Sigmoid colon (tissue), 6 donors: ENCODE measurements at regions not wholly inside any gene's neighbourhood (a gene's known extent, or its start where the extent isn't known, plus 50 kb on each side); places are given as distances from the start of the nearest gene placed in this dataset.
"Not testable (repeated sequence)": the region's sequence is repeated elsewhere in the genome, so short reads cannot be mapped to it uniquely, and the experiment has no call there.

Experiments
- DNase-seq: peaks from one replicate; pipeline ENCODE4 v3.0.0-alpha.2; 2019
- H3K27ac ChIP-seq, 4 donors: fragments of 200-600 bp; sonication (generic); one replicate each; pipeline ENCODE4 v1.5.1; 2016 to 2019; ENCODE audit warnings: mild to moderate bottlenecking in 1 of 4
- H3K27me3 ChIP-seq, 3 donors: fragments of 200-600 bp; sonication (generic); one replicate each; pipeline ENCODE4 v1.5.1; 2019; ENCODE audit warnings: mild to moderate bottlenecking in 1 of 3
- H3K36me3 ChIP-seq, 4 donors: fragments of 200-600 bp; sonication (generic); one replicate each; pipeline ENCODE4 v1.5.1; 2016 to 2019
- H3K4me1 ChIP-seq, 4 donors: fragments of 200-600 bp; sonication (generic); one replicate each; pipeline ENCODE4 v1.5.1; 2017 to 2019
- H3K4me3 ChIP-seq, 4 donors: fragments of 200-600 bp; sonication (generic); one replicate each; pipeline ENCODE4 v1.5.1; 2017 to 2019; ENCODE audit warnings: mild to moderate bottlenecking in 2 of 4, moderate library complexity in 1 of 4
- H3K9me3 ChIP-seq, 4 donors: fragments of 200-600 bp in 3 of 4; sonication (generic) in 3 of 4; one replicate each; pipeline versions ENCODE4 v1.5.1 to v1.6.1; 2013 to 2019
- WGBS, 2 donors: extraction: QIAGEN DNeasy Blood & Tissue Kit; methylation state at CpG; one replicate each; pipeline ENCODE4 v1.1.7; 2013; 5-methylcytosine and 5-hydroxymethylcytosine counted together
- intact Hi-C: fragments of 100-400 bp; cut with DNase I; formaldehyde crosslinking; loops from one replicate; pipeline ENCODE4 v1.15.1; 2023
- donor health status: healthy with polysubstance abuse.
- donor health status: healthy.

GRCh38 chr21:6091335-6092027, 4429.9 kb upstream of the TPTE start:
- H3K9me3 ChIP-seq, intact Hi-C loops, H3K4me1 ChIP-seq, H3K27me3 ChIP-seq, H3K36me3 ChIP-seq, H3K4me3 ChIP-seq, DNase-seq, H3K27ac ChIP-seq: not testable (repeated sequence)
- WGBS, 2 donors = no CpG with 5 or more reads among the region's 36 CpGs

- intact Hi-C loops, H3K4me3 ChIP-seq, H3K27ac ChIP-seq, H3K27me3 ChIP-seq, H3K36me3 ChIP-seq, H3K9me3 ChIP-seq, H3K4me1 ChIP-seq: not testable (repeated sequence)
- WGBS, 2 donors = 90% methylated on average over 8 of the region's 13 CpGs; no CpG with 5 or more reads in 1 of the 2 donors
- DNase-seq = peak; percentile 21
Observed at GRCh38 chr21:6092401-6092800, 4429.0 kb upstream of the TPTE start.

DNA sequence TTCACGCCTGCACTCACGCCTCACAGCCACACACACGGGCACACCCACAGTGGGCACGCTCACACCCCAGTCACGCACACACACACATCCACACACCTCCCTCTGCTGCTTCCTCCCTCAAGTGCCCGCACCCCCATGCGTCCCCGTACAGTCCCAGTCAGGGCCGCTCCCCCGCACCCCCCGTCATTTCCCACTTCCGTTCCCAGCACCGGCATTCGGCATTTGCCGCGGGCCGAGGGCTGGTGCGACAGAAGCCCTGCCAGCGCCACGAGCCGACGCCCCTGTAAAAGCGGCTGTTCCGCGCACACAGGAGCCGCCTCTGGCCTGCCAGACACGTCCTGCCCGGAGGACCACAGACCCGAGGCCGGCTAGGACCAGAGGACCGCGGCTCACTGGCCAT, 4428.0 kb upstream of the TPTE start:
- H3K4me3 ChIP-seq, H3K4me1 ChIP-seq, H3K27me3 ChIP-seq, H3K36me3 ChIP-seq, H3K27ac ChIP-seq, intact Hi-C loops, H3K9me3 ChIP-seq: not testable (repeated sequence)
- peak; percentile 52 for DNase-seq
- 80 to 96% methylated on average over 12 to 13 of the region's 32 CpGs for WGBS, 2 donors

DNA sequence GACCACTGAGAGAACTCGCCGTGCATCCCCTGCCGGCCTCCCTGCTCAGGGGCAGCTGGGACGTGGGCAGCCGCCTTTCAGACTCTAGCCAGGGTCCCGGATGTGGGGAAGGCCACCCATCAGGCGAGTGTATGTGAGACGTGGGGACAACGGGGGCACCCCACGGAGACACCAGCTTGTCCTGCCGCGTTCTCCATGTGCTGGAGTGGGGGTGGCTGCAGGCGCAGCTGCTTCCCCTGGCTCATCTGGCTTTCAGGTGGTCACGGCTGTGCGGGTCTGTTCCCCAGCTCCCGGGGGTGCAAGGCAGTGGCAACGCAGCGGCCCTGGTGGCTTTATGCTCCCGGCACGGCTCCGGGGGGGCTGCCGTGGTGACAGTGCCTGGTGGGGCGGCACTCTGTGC, 4427.5 kb upstream of the TPTE start:
- H3K9me3 ChIP-seq, H3K27ac ChIP-seq, H3K27me3 ChIP-seq, H3K4me3 ChIP-seq, H3K4me1 ChIP-seq, H3K36me3 ChIP-seq, intact Hi-C loops: not testable (repeated sequence)
- WGBS, 2 donors = 68 to 95% methylated on average over 4 to 9 of the region's 23 CpGs
- DNase-seq = peak; percentile 4

DNA sequence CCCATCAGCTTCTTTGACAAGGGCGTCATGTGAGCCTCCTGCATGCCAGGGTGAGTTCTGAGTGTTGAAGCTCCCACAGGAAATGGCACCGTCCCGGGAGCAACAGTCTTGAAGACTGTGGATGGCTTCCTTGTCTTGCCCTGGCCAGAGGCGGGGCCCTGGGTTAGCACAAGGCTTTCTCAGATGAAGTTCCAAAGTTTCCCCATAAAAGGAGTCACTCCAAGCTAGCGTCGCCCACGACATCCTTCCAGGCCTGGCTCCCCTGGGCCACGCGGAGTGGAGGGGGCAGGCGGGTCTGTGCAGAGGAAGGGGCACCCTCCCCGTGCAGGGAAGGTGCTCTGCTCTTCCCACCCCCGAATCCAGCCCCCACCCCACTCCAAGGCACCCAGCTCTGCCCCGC, 4426.1 kb upstream of the TPTE start:
- DNase-seq, H3K4me1 ChIP-seq, H3K27me3 ChIP-seq, H3K9me3 ChIP-seq, H3K27ac ChIP-seq, intact Hi-C loops, H3K4me3 ChIP-seq, H3K36me3 ChIP-seq: not testable (repeated sequence)
- 26 to 71% methylated on average over 1 of the region's 13 CpGs for WGBS, 2 donors

DNA sequence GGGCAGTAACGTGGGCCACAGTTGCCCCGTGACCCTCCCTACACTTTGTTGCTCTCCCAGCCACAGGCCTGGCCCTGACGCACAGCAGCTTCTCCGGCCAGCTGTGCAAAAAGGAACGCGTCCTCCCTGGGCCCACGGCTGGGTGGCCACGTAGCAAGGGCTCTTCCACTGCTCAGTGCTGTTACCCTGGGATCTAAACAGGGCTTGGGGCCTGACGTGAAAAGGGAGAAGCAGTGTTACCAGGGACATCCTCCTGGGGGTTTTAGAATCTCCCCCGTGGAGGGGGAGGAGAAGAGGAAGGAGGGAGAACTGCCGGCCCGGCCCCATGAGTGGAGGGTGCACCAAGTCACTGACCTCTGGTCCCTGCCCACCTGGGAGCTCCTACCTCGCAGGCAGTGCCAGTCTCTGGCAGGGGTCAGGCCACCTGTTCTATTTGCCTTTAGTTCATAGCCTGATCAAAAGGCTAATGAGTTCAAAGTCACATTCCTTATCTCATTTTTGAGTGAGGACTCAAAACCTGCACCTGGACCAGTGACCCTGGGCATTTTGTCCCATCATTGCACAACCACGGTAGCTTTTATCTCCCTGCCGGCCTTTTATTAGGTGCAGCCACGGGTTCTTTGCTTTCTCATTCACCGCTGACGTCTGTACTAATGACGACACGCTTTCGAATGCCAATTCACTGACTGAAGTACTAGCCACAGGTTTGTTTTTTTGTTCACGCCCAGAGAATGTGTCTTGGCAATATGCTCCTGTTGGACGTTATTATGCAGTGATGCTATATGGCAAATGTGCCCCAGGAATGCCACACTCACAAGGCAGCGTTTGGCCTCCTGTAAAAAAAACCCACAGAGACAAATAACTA, 4424.6 kb upstream of the TPTE start:
- WGBS, 2 donors = no CpG with 5 or more reads among the region's 24 CpGs
- intact Hi-C loops, H3K36me3 ChIP-seq, H3K9me3 ChIP-seq, H3K27ac ChIP-seq, H3K4me3 ChIP-seq, H3K4me1 ChIP-seq, H3K27me3 ChIP-seq, DNase-seq: not testable (repeated sequence)

DNA sequence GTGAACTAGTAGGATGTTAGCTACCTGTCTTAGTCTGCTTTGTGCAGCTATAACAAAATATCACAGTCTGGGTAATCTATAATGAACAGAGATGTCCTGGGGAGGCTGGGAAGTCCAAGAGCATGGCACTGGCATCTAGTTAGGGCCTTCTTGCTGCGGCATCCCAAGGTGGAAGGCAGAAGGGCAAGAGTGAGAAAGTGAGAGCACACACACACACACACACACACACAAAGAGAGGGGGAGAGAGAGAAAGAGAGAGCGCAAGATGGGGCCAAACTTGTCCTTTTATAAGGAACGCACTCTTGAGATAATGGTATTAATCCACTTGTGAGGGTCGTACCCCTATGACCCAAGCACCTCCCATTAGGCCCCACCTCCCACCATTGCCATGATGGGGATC, 4423.6 kb upstream of the TPTE start:
- H3K4me1 ChIP-seq, H3K9me3 ChIP-seq, H3K4me3 ChIP-seq, H3K27me3 ChIP-seq, intact Hi-C loops, H3K36me3 ChIP-seq, DNase-seq, H3K27ac ChIP-seq: not testable (repeated sequence)
- 96% methylated on average over 3 of the region's 4 CpGs; no CpG with 5 or more reads in 1 of the 2 donors for WGBS, 2 donors

DNA sequence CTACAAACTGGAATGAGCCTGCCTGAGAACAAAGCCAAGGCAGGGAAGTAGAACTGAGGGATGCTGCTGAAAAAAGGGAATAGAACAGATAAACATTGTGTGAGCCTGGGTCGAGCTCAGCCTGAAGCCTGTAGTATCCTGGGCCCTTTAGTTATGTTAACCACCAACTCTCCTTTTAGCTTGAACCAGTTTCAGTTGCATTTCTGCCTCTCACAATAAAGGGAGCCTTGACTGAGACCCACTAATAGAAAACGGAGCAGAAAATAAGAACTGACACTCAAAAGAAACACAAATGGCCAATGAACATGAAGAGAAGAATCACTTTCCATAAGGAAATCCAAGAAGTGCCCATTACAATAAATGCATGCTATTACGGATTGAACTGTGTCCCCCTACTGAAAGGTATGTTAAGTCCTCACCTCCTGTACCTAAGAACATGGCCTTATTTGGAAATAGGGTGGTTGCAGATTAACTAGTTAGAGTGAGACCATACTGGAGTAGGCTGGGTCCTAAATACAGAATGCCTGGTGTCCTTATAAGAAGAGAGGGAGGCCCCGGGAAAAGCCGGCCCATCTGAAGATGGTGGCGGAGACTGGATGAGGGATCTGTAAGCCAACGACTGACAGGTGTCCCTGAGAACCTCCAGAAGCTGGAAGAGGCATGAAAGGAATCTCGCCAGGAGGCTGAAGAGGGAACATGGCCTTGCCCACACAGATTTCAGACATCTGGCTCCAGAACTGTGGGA, 4423.0 kb upstream of the TPTE start:
- H3K27ac ChIP-seq, intact Hi-C loops, H3K9me3 ChIP-seq, H3K4me1 ChIP-seq, DNase-seq, H3K36me3 ChIP-seq, H3K27me3 ChIP-seq, H3K4me3 ChIP-seq: not testable (repeated sequence)
- WGBS, 2 donors = 70% methylated on average over 7 of the region's 8 CpGs; no CpG with 5 or more reads in 1 of the 2 donors

DNA sequence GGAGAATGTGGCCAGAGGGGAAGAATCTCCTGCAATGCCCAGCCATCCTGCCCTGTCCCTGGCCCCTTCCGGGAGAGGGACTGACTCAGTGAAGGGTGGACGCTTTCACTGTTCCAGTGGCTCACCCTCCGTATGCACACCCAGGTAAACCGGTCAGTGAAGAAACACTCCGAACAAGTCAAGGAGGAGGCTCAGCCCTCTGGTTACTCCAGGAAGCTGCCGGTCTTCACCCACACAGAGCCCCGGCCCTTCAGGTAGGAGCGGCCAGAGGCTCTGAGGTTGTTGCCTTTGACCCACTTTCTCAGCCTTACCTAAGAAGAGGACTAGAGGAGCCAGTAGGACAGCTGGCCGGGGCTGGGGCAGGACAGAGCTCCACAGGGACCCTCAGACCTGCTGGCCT, 4419.8 kb upstream of the TPTE start:
- no CpG with 5 or more reads among the region's 9 CpGs for WGBS, 2 donors
- H3K9me3 ChIP-seq, H3K4me1 ChIP-seq, H3K36me3 ChIP-seq, H3K27ac ChIP-seq, DNase-seq, H3K27me3 ChIP-seq, intact Hi-C loops, H3K4me3 ChIP-seq: not testable (repeated sequence)

GRCh38 chr21:6104546-6104945, 4416.8 kb upstream of the TPTE start:
- H3K4me3 ChIP-seq, intact Hi-C loops, H3K9me3 ChIP-seq, H3K27ac ChIP-seq, H3K4me1 ChIP-seq, H3K27me3 ChIP-seq, DNase-seq, H3K36me3 ChIP-seq: not testable (repeated sequence)
- no CpG with 5 or more reads among the region's 8 CpGs for WGBS, 2 donors

- intact Hi-C loops = not testable (repeated sequence)
- WGBS, 2 donors = 57% methylated on average over 13 of the region's 26 CpGs; no CpG with 5 or more reads in 1 of the 2 donors
Observed at GRCh38 chr21:6106686-6107567, 4414.5 kb upstream of the TPTE start.

GRCh38 chr21:6108894-6109293, 4412.5 kb upstream of the TPTE start:
- H3K4me3 ChIP-seq, H3K27ac ChIP-seq, intact Hi-C loops, H3K9me3 ChIP-seq, DNase-seq, H3K4me1 ChIP-seq, H3K27me3 ChIP-seq, H3K36me3 ChIP-seq: not testable (repeated sequence)
- no CpG with 5 or more reads among the region's 6 CpGs for WGBS, 2 donors

More at GRCh38 chr21:6106686-6107567, 4414.5 kb upstream of the TPTE start:
- H3K4me3 ChIP-seq, H3K36me3 ChIP-seq, H3K4me1 ChIP-seq, H3K27ac ChIP-seq, H3K27me3 ChIP-seq, H3K9me3 ChIP-seq: not testable (repeated sequence)
- peak; percentile 12 for DNase-seq
